ENCODE measurements at regions not wholly inside any gene's neighbourhood (a gene's known extent, or its start where the extent isn't known, plus 50 kb on each side); places are given as distances from the start of the nearest gene placed in this dataset.
A peak's percentile ranks its signal among the peaks of the same experiment; 100 is the strongest.
"Not testable (repeated sequence)": the region's sequence is repeated elsewhere in the genome, so short reads cannot be mapped to it uniquely, and the experiment has no call there.

GRCh38 chr4:72661830-72662229 lies 92.8 kb upstream of the ADAMTS3 start:
- H3K4me1 ChIP-seq (ENCODE audit: control insufficient read depth, extremely low read depth, insufficient read depth, low read length) = no peaks in the 10 kb centered on the region
- DNase-seq (ENCODE audit: low read depth in 2 of 2) = no peak
- H3K27me3 ChIP-seq (ENCODE audit: control insufficient read depth, insufficient read depth, low read length) = peaks cover 3% of the 10 kb centered on the region
- H3K36me3 ChIP-seq (ENCODE audit: control insufficient read depth, insufficient read depth, low read length) = no peaks in the 10 kb centered on the region
- no peak overlapping the region for H3K9ac ChIP-seq (ENCODE audit: insufficient read depth, low read length)
- H3K4me3 ChIP-seq (replicated peaks in 1 of 4; ENCODE audit: control extremely low read depth in 1 of 4, insufficient read depth in 1 of 4, low read depth in 3 of 4, low read length in 4 of 4) = no peak overlapping the region
- H3K79me2 ChIP-seq (ENCODE audit: control insufficient read depth, insufficient read depth, low read length) = no peaks in the 10 kb centered on the region
- no peaks in the 10 kb centered on the region for H3K9me3 ChIP-seq (ENCODE audit: control insufficient read depth, insufficient read depth, low read depth, low read length)
- TF ChIP-seq EZH2 (IDR thresholded peaks at IDR 0.05; ENCODE audit: low read length, missing control alignments) (no peak), CTCF (conservative IDR thresholded peaks at IDR 0.05 in 1 of 2, IDR thresholded peaks at IDR 0.05 in 1 of 2; ENCODE audit: low read depth in 1 of 2, low read length in 2 of 2) (no peak)
- H3K4me2 ChIP-seq (ENCODE audit: extremely low read depth, insufficient read depth, low read length) = no peak overlapping the region
- no peaks in the 10 kb centered on the region for H4K20me1 ChIP-seq (ENCODE audit: control insufficient read depth, extremely low read depth, insufficient read depth, low read length)
- no peak overlapping the region for H2AFZ ChIP-seq (ENCODE audit: low read length)
- H3K27ac ChIP-seq (ENCODE audit: insufficient read depth, low read length) = no peak overlapping the region

GRCh38 chr4:72641611-72642010 lies 72.6 kb upstream of the ADAMTS3 start:
- no peaks in the 10 kb centered on the region for H3K27me3 ChIP-seq (ENCODE audit: control insufficient read depth, insufficient read depth, low read length)
- H3K4me1 ChIP-seq (ENCODE audit: control insufficient read depth, extremely low read depth, insufficient read depth, low read length) = no peaks in the 10 kb centered on the region
- no peak overlapping the region for H2AFZ ChIP-seq (ENCODE audit: low read length)
- peak in 1 of 2 donors; percentile 7 for DNase-seq (ENCODE audit: low read depth in 2 of 2)
- H3K27ac ChIP-seq (ENCODE audit: insufficient read depth, low read length) = no peak overlapping the region
- no peaks in the 10 kb centered on the region for H3K79me2 ChIP-seq (ENCODE audit: control insufficient read depth, insufficient read depth, low read length)
- H3K4me2 ChIP-seq (ENCODE audit: extremely low read depth, insufficient read depth, low read length) = no peak overlapping the region
- H3K4me3 ChIP-seq (replicated peaks in 1 of 4; ENCODE audit: control extremely low read depth in 1 of 4, insufficient read depth in 1 of 4, low read depth in 3 of 4, low read length in 4 of 4) = no peak overlapping the region
- no peaks in the 10 kb centered on the region for H3K36me3 ChIP-seq (ENCODE audit: control insufficient read depth, insufficient read depth, low read length)
- H3K9ac ChIP-seq (ENCODE audit: insufficient read depth, low read length) = no peak overlapping the region
- H3K9me3 ChIP-seq (ENCODE audit: control insufficient read depth, insufficient read depth, low read depth, low read length) = no peaks in the 10 kb centered on the region
- H4K20me1 ChIP-seq (ENCODE audit: control insufficient read depth, extremely low read depth, insufficient read depth, low read length) = no peaks in the 10 kb centered on the region
- TF ChIP-seq EZH2 (IDR thresholded peaks at IDR 0.05; ENCODE audit: low read length, missing control alignments) (no peak), CTCF (conservative IDR thresholded peaks at IDR 0.05 in 1 of 2, IDR thresholded peaks at IDR 0.05 in 1 of 2; ENCODE audit: low read depth in 1 of 2, low read length in 2 of 2) (no peak)

- not testable (repeated sequence) for H3K9ac ChIP-seq (ENCODE audit: insufficient read depth, low read length); H3K27me3 ChIP-seq (ENCODE audit: control insufficient read depth, insufficient read depth, low read length); H3K4me2 ChIP-seq (ENCODE audit: extremely low read depth, insufficient read depth, low read length); H3K79me2 ChIP-seq (ENCODE audit: control insufficient read depth, insufficient read depth, low read length); H3K36me3 ChIP-seq (ENCODE audit: control insufficient read depth, insufficient read depth, low read length); H3K9me3 ChIP-seq (ENCODE audit: control insufficient read depth, insufficient read depth, low read depth, low read length); H4K20me1 ChIP-seq (ENCODE audit: control insufficient read depth, extremely low read depth, insufficient read depth, low read length); H3K27ac ChIP-seq (ENCODE audit: insufficient read depth, low read length); H2AFZ ChIP-seq (ENCODE audit: low read length); H3K4me1 ChIP-seq (ENCODE audit: control insufficient read depth, extremely low read depth, insufficient read depth, low read length); DNase-seq (ENCODE audit: low read depth in 2 of 2); H3K4me3 ChIP-seq (replicated peaks in 1 of 4; ENCODE audit: control extremely low read depth in 1 of 4, insufficient read depth in 1 of 4, low read depth in 3 of 4, low read length in 4 of 4)
Observed at GRCh38 chr4:72636866-72637265, 67.8 kb upstream of the ADAMTS3 start.

- H3K4me1 ChIP-seq (ENCODE audit: control insufficient read depth, extremely low read depth, insufficient read depth, low read length); H3K27ac ChIP-seq (ENCODE audit: insufficient read depth, low read length); DNase-seq (ENCODE audit: low read depth in 2 of 2); H3K9ac ChIP-seq (ENCODE audit: insufficient read depth, low read length); H3K79me2 ChIP-seq (ENCODE audit: control insufficient read depth, insufficient read depth, low read length); H4K20me1 ChIP-seq (ENCODE audit: control insufficient read depth, extremely low read depth, insufficient read depth, low read length); H2AFZ ChIP-seq (ENCODE audit: low read length); H3K4me2 ChIP-seq (ENCODE audit: extremely low read depth, insufficient read depth, low read length); H3K27me3 ChIP-seq (ENCODE audit: control insufficient read depth, insufficient read depth, low read length); H3K4me3 ChIP-seq (replicated peaks in 1 of 4; ENCODE audit: control extremely low read depth in 1 of 4, insufficient read depth in 1 of 4, low read depth in 3 of 4, low read length in 4 of 4); H3K9me3 ChIP-seq (ENCODE audit: control insufficient read depth, insufficient read depth, low read depth, low read length); H3K36me3 ChIP-seq (ENCODE audit: control insufficient read depth, insufficient read depth, low read length): not testable (repeated sequence)
Observed at GRCh38 chr4:72635931-72636330, 66.9 kb upstream of the ADAMTS3 start.

- H3K9me3 ChIP-seq (ENCODE audit: control insufficient read depth, insufficient read depth, low read depth, low read length); H4K20me1 ChIP-seq (ENCODE audit: control insufficient read depth, extremely low read depth, insufficient read depth, low read length); H3K9ac ChIP-seq (ENCODE audit: insufficient read depth, low read length); H3K79me2 ChIP-seq (ENCODE audit: control insufficient read depth, insufficient read depth, low read length); H2AFZ ChIP-seq (ENCODE audit: low read length); H3K4me2 ChIP-seq (ENCODE audit: extremely low read depth, insufficient read depth, low read length); H3K36me3 ChIP-seq (ENCODE audit: control insufficient read depth, insufficient read depth, low read length); H3K27me3 ChIP-seq (ENCODE audit: control insufficient read depth, insufficient read depth, low read length); H3K4me1 ChIP-seq (ENCODE audit: control insufficient read depth, extremely low read depth, insufficient read depth, low read length); H3K4me3 ChIP-seq (replicated peaks in 1 of 4; ENCODE audit: control extremely low read depth in 1 of 4, insufficient read depth in 1 of 4, low read depth in 3 of 4, low read length in 4 of 4); H3K27ac ChIP-seq (ENCODE audit: insufficient read depth, low read length); DNase-seq (ENCODE audit: low read depth in 2 of 2): not testable (repeated sequence)
Observed at GRCh38 chr4:72632253-72632652, 63.2 kb upstream of the ADAMTS3 start.
